GM23248 (cell line): ENCODE measurements at regions not wholly inside any gene's neighbourhood (a gene's known extent, or its start where the extent isn't known, plus 50 kb on each side); places are given as distances from the start of the nearest gene placed in this dataset.

Experiments
- DNase-seq: peaks from one replicate; pipeline ENCODE4 v3.0.0-alpha.2; 2015
- H2AFZ ChIP-seq: fragments of 200-600 bp; sonication (generic); 2 replicates; pipeline ENCODE4 v1.6.1; 2016; ENCODE audit warnings: antibody characterized with exemption
- H3F3A ChIP-seq: fragments of 200-600 bp; sonication (generic); 2 replicates; pipeline ENCODE4 v1.6.1; 2016; ENCODE audit warnings: mild to moderate bottlenecking, antibody characterized with exemption, mixed run types; ENCODE audit not compliant: insufficient read depth
- H3K27ac ChIP-seq: fragments of 200-600 bp; sonication (generic); 2 replicates; pipeline ENCODE4 v1.5.1; 2016; ENCODE audit warnings: mild to moderate bottlenecking
- H3K27me3 ChIP-seq: fragments of 200-600 bp; sonication (generic); replicated peaks from 2 replicates; pipeline ENCODE4 v1.6.1; 2016; ENCODE audit warnings: mild to moderate bottlenecking; ENCODE audit not compliant: insufficient read depth
- H3K36me3 ChIP-seq: fragments of 200-600 bp; sonication (generic); 2 replicates; pipeline ENCODE4 v1.6.1; 2016; ENCODE audit warnings: low read depth, mild to moderate bottlenecking
- H3K4me1 ChIP-seq: fragments of 200-600 bp; sonication (generic); 2 replicates; pipeline ENCODE4 v1.6.1; 2016; ENCODE audit warnings: mild to moderate bottlenecking; ENCODE audit not compliant: insufficient read depth
- H3K4me2 ChIP-seq: fragments of 200-600 bp; sonication (generic); one replicate; pipeline ENCODE4 v1.6.1; 2016; ENCODE audit warnings: mild to moderate bottlenecking; ENCODE audit not compliant: unreplicated experiment
- H3K4me3 ChIP-seq: fragments of 200-600 bp; sonication (generic); 2 replicates; pipeline ENCODE4 v1.5.1; 2016; ENCODE audit warnings: mild to moderate bottlenecking
- H3K79me2 ChIP-seq: fragments of 200-600 bp; sonication (generic); 2 replicates; pipeline ENCODE4 v1.6.1; 2016; ENCODE audit warnings: mild to moderate bottlenecking; ENCODE audit not compliant: insufficient read depth
- H3K9ac ChIP-seq: fragments of 200-600 bp; sonication (generic); 2 replicates; pipeline ENCODE4 v1.6.1; 2016; ENCODE audit warnings: mild to moderate bottlenecking
- H3K9me2 ChIP-seq: fragments of 200-600 bp; sonication (generic); 2 replicates; pipeline ENCODE4 v1.6.1; 2016; ENCODE audit warnings: mixed run types, mild to moderate bottlenecking, moderate library complexity; ENCODE audit not compliant: insufficient read depth
- H3K9me3 ChIP-seq: fragments of 200-600 bp; sonication (generic); one replicate; pipeline ENCODE4 v1.6.1; 2017; ENCODE audit warnings: low read depth
- H4K20me1 ChIP-seq: fragments of 200-600 bp; sonication (generic); 2 replicates; pipeline ENCODE4 v1.6.0; 2016; ENCODE audit not compliant: insufficient read depth
- EZH2 ChIP-seq: fragments of 200-600 bp; sonication (generic); IDR thresholded peaks from 2 replicates; pipeline ENCODE4 v1.6.1; 2018; ENCODE audit warnings: antibody characterized with exemption, mild to moderate bottlenecking; ENCODE audit not compliant: insufficient read depth, poor library complexity, severe bottlenecking
- EZH2phosphoT487 ChIP-seq: fragments of 200-600 bp; sonication (generic); IDR thresholded peaks from 2 replicates; pipeline ENCODE4 v1.6.1; 2018; ENCODE audit warnings: antibody characterized with exemption, moderate library complexity, mild to moderate bottlenecking, low read depth; ENCODE audit not compliant: insufficient read depth
- WGBS, 2 experiments: methylation state at CpG; one replicate each; pipeline ENCODE4 v1.1.6; 2015 to 2017; ENCODE audit warnings: low lambda C conversion rate in 2 of 2, low coverage in 1 of 2; ENCODE audit errors: missing lambda C conversion rate in 2 of 2; 5-methylcytosine and 5-hydroxymethylcytosine counted together
- in situ Hi-C: fragments of 300-500 bp; cut with MboI; formaldehyde crosslinking; loops from 2 replicates; pipeline ENCODE4 v1.15.0; 2020

DNA sequence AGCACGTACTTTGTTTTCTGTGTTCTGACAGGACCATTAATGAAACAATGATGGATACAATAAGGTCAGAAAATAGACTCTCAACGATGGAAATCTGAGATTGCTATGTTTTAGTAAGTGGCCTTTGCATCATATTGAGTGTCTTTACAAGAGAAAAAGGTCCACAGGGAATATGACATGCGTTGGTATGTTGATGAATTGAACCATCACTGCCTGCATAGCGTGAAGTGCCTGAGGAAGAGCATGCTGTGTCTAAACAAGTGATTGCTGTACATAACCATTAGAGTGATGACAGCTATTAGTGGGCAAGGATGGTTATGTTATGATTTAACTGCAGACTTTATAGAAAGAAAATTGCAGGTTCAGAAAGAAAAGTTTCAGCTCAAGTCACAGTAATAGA is 623.2 kb downstream of the SLITRK5 start:
- H3K9ac ChIP-seq: no peak overlapping the region
- TF ChIP-seq EZH2: no peak
- no peak for TF ChIP-seq EZH2phosphoT487
- no peaks in the 10 kb centered on the region for H3K9me3 ChIP-seq
- H2AFZ ChIP-seq: no peak overlapping the region
- H3K79me2 ChIP-seq: no peaks in the 10 kb centered on the region
- no peak overlapping the region for H3K27ac ChIP-seq
- in situ Hi-C loops: no loop called here
- DNase-seq: no peak
- no peak overlapping the region for H3K4me2 ChIP-seq
- H3K4me1 ChIP-seq: no peaks in the 10 kb centered on the region
- no peaks in the 10 kb centered on the region for H3K9me2 ChIP-seq
- WGBS, 2 experiments: 9 to 21% methylated on average over 4 of the region's 4 CpGs
- no peaks in the 10 kb centered on the region for H3K36me3 ChIP-seq
- no peaks in the 10 kb centered on the region for H4K20me1 ChIP-seq
- no peaks in the 10 kb centered on the region for H3K27me3 ChIP-seq
- H3K4me3 ChIP-seq: no peak overlapping the region
- no peaks in the 10 kb centered on the region for H3F3A ChIP-seq

DNA sequence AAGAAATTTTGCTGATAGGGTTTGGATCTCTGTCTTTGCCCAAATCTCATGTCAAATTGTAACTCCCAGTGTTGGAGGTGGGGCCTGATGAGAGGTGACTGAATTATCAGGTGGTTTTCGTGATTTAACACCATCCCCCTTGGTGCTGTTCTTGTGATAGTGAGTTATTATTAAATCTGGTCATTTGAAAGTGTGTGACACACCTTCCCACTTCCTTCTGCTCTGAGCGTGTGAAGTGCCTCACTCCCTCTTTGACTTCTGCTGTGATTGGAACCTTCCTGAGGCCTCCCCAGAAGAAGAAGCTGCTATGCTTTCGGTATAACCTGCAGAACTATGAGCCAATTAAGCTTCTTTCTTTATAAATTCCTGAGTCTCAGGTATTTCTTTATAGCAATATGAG is 632.0 kb downstream of the SLITRK5 start:
- no peaks in the 10 kb centered on the region for H3F3A ChIP-seq
- no peaks in the 10 kb centered on the region for H3K9me2 ChIP-seq
- H3K4me3 ChIP-seq: no peak overlapping the region
- WGBS, 2 experiments: 19 to 31% methylated on average over 3 of the region's 3 CpGs
- no peaks in the 10 kb centered on the region for H3K27me3 ChIP-seq
- in situ Hi-C loops: no loop called here
- H3K4me2 ChIP-seq: no peak overlapping the region
- no peak overlapping the region for H3K9ac ChIP-seq
- no peaks in the 10 kb centered on the region for H4K20me1 ChIP-seq
- no peak for DNase-seq
- H2AFZ ChIP-seq: no peak overlapping the region
- no peaks in the 10 kb centered on the region for H3K4me1 ChIP-seq
- TF ChIP-seq EZH2 (no peak), EZH2phosphoT487 (no peak)
- no peaks in the 10 kb centered on the region for H3K79me2 ChIP-seq
- H3K9me3 ChIP-seq: peaks cover 4% of the 10 kb centered on the region
- no peak overlapping the region for H3K27ac ChIP-seq
- no peaks in the 10 kb centered on the region for H3K36me3 ChIP-seq

DNA sequence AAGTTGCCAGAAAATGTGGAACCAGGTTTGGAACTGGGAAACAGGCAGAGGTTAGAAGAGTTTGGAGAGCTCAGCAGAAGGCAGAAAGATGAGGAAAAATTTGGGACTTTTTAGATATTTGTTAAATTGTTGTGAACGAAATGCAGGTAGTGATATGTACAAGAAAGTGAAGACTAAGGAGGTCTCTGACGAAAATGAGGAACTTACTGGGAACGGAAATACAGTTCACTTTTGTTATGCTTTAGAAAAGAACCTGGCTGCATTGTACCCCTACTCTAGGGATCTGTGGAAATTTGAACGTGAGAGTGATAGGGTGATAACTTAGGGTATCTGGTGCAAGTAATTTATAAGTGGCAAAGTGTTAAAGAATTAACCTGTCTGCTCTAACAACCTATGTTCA is 632.4 kb downstream of the SLITRK5 start:
- no peaks in the 10 kb centered on the region for H3K27me3 ChIP-seq
- H3K9me2 ChIP-seq: no peaks in the 10 kb centered on the region
- in situ Hi-C loops: no loop called here
- H3K36me3 ChIP-seq: no peaks in the 10 kb centered on the region
- H3K27ac ChIP-seq: no peak overlapping the region
- no peaks in the 10 kb centered on the region for H3F3A ChIP-seq
- H3K9ac ChIP-seq: no peak overlapping the region
- H3K4me2 ChIP-seq: no peak overlapping the region
- DNase-seq: no peak
- no peaks in the 10 kb centered on the region for H3K79me2 ChIP-seq
- no peaks in the 10 kb centered on the region for H4K20me1 ChIP-seq
- TF ChIP-seq EZH2phosphoT487: no peak
- TF ChIP-seq EZH2: no peak
- H3K9me3 ChIP-seq: peaks cover 4% of the 10 kb centered on the region
- no peak overlapping the region for H2AFZ ChIP-seq
- 24 to 26% methylated on average over 4 of the region's 4 CpGs for WGBS, 2 experiments
- no peak overlapping the region for H3K4me3 ChIP-seq
- no peaks in the 10 kb centered on the region for H3K4me1 ChIP-seq

DNA sequence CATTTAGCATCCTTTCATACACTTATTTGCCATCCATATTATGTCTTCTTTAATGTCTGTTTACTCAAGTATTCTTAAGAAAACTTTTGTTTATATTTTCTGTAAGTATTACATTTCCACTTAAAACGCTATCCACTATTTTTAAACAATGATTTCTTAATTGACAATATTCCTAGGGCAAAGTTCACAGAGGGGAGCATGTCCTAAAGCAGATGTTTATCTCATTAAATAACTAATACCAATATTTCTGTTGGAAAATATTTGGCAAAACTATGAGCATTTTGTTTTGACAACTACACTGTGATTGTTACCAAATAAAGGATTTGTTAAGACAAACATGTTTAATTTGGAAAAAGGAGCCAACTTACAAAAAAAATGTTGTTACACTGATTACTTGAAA is 643.3 kb downstream of the SLITRK5 start:
- no peak for DNase-seq
- H3K27ac ChIP-seq: no peak overlapping the region
- WGBS, 2 experiments: 9 to 10% methylated on average over 1 of the region's 1 CpG
- no peak overlapping the region for H3K9ac ChIP-seq
- no peaks in the 10 kb centered on the region for H3F3A ChIP-seq
- H3K9me2 ChIP-seq: no peaks in the 10 kb centered on the region
- H3K27me3 ChIP-seq: no peaks in the 10 kb centered on the region
- no peak overlapping the region for H2AFZ ChIP-seq
- H3K9me3 ChIP-seq: no peaks in the 10 kb centered on the region
- in situ Hi-C loops: no loop called here
- no peak overlapping the region for H3K4me2 ChIP-seq
- no peaks in the 10 kb centered on the region for H3K36me3 ChIP-seq
- H4K20me1 ChIP-seq: no peaks in the 10 kb centered on the region
- no peak for TF ChIP-seq EZH2phosphoT487
- no peak for TF ChIP-seq EZH2
- H3K79me2 ChIP-seq: no peaks in the 10 kb centered on the region
- no peaks in the 10 kb centered on the region for H3K4me1 ChIP-seq
- no peak overlapping the region for H3K4me3 ChIP-seq

- no peaks in the 10 kb centered on the region for H3K36me3 ChIP-seq
- TF ChIP-seq EZH2 (no peak), EZH2phosphoT487 (no peak)
- no peak overlapping the region for H3K9ac ChIP-seq
- H3K9me2 ChIP-seq: no peaks in the 10 kb centered on the region
- in situ Hi-C loops: no loop called here
- H4K20me1 ChIP-seq: no peaks in the 10 kb centered on the region
- no peak overlapping the region for H3K4me2 ChIP-seq
- no peaks in the 10 kb centered on the region for H3F3A ChIP-seq
- no peaks in the 10 kb centered on the region for H3K79me2 ChIP-seq
- H3K9me3 ChIP-seq: no peaks in the 10 kb centered on the region
- no peak overlapping the region for H3K4me3 ChIP-seq
- H2AFZ ChIP-seq: no peak overlapping the region
- H3K27me3 ChIP-seq: no peaks in the 10 kb centered on the region
- no peaks in the 10 kb centered on the region for H3K4me1 ChIP-seq
- 14 to 26% methylated on average over 3 of the region's 3 CpGs for WGBS, 2 experiments
- no peak for DNase-seq
- no peak overlapping the region for H3K27ac ChIP-seq
Observed at GRCh38 chr13:88329066-88329465, 657.9 kb downstream of the SLITRK5 start.
